HFF-Myc (cell line): ENCODE measurements at regions not wholly inside any gene's neighbourhood (a gene's known extent, or its start where the extent isn't known, plus 50 kb on each side); places are given as distances from the start of the nearest gene placed in this dataset.

Experiments used
- DNase-seq: peaks from one replicate; pipeline ENCODE4 v3.0.0-alpha.2; 2011; ENCODE audit warnings: low read depth; ENCODE audit errors: extremely low read depth
- H3K4me3 ChIP-seq: replicated peaks from 2 replicates; pipeline ENCODE4 v1.5.1; 2011; ENCODE audit warnings: low read depth, mild to moderate bottlenecking, control low read depth, low read length
- TF ChIP-seq, protein P1 (sequence below): IDR thresholded peaks from 2 replicates; pipeline ENCODE4 v1.5.1; 2012; ENCODE audit warnings: mild to moderate bottlenecking, low read depth, low read length, control low read depth; ENCODE audit errors: missing control alignments

DNA sequence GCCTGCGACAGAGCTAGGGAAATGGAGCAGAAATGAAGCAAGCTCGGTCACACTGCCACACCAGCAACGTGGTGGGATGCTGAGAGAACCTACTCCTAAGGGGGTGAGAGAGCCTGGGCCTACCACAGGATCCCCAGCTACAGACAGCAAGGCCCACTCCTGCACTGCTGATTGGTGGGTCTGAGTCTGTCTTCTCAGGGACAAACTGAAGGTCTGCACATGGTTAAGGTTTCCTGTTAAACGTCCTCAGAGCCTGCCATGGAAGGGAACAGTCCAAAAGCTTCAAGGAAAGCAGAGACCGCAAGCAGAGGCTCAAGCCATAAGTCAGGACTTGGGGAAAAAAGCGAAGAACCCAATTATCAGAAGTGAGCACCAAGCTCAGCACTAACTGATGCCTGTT, 53.5 kb upstream of the MED4 start:
- TF ChIP-seq, protein P1, sequence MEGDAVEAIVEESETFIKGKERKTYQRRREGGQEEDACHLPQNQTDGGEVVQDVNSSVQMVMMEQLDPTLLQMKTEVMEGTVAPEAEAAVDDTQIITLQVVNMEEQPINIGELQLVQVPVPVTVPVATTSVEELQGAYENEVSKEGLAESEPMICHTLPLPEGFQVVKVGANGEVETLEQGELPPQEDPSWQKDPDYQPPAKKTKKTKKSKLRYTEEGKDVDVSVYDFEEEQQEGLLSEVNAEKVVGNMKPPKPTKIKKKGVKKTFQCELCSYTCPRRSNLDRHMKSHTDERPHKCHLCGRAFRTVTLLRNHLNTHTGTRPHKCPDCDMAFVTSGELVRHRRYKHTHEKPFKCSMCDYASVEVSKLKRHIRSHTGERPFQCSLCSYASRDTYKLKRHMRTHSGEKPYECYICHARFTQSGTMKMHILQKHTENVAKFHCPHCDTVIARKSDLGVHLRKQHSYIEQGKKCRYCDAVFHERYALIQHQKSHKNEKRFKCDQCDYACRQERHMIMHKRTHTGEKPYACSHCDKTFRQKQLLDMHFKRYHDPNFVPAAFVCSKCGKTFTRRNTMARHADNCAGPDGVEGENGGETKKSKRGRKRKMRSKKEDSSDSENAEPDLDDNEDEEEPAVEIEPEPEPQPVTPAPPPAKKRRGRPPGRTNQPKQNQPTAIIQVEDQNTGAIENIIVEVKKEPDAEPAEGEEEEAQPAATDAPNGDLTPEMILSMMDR: no peak
- no peak overlapping the region for H3K4me3 ChIP-seq

DNA sequence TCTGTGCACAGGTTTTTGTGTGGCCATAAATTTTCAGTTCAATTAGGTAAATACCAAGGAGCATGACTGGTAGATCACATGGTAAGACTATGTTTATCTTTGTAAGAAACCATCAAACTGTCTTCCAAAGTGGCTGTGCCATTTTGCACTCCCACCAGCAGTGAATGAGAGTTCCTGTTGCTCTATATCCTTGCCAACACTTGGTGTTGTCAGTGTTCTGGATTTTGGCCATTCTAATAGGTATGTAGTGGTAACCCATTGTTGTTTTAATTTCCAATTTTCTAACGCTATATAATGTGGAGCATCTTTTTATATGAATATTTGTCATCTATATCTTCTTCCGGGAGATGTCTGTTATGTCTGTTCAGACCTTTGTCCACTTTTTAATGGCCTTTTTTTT, 51.7 kb upstream of the MED4 start:
- H3K4me3 ChIP-seq: no peak overlapping the region
- TF ChIP-seq, protein P1: no peak
- DNase-seq: no peak

More for the DNA sequence above, 53.5 kb upstream of the MED4 start:
- DNase-seq: no peak

- TF ChIP-seq, protein P1: no peak
- DNase-seq: no peak
- H3K4me3 ChIP-seq: no peak overlapping the region
Measured at GRCh38 chr13:48146122-48146521, 51.2 kb upstream of the MED4 start.
